Mesothelial cell of epicardium (in vitro differentiated cells): ENCODE measurements at regions not wholly inside any gene's neighbourhood (a gene's known extent, or its start where the extent isn't known, plus 50 kb on each side); places are given as distances from the start of the nearest gene placed in this dataset.

Experiments used
- DNase-seq, 2 experiments: peaks; one replicate each; pipeline ENCODE4 v3.0.0; 2021; ENCODE audit warnings: low spot score in 2 of 2; ENCODE audit not compliant: unreplicated experiment in 2 of 2
- H3K27ac Mint-ChIP-seq: 2 replicates; pipeline ENCODE4 v1.8.0; 2021; ENCODE audit warnings: mixed read lengths
- H3K27me3 Mint-ChIP-seq: 2 replicates; pipeline ENCODE4 v1.8.0; 2021; ENCODE audit warnings: low read depth, mixed read lengths
- H3K36me3 Mint-ChIP-seq: 2 replicates; pipeline ENCODE4 v1.8.0; 2021; ENCODE audit warnings: mixed read lengths
- H3K4me1 Mint-ChIP-seq: 2 replicates; pipeline ENCODE4 v1.8.0; 2021; ENCODE audit warnings: mixed read lengths
- H3K4me3 Mint-ChIP-seq: 2 replicates; pipeline ENCODE4 v1.8.0; 2021; ENCODE audit warnings: mild to moderate bottlenecking, moderate library complexity, mixed read lengths
- H3K9me3 Mint-ChIP-seq: 2 replicates; pipeline ENCODE4 v1.8.0; 2021; ENCODE audit warnings: mixed read lengths
- TF ChIP-seq, protein P1 (sequence below): fragments of 200-600 bp; sonication (generic); IDR thresholded peaks from one replicate; pipeline ENCODE4 v1.5.0; 2021; ENCODE audit warnings: antibody characterized with exemption; ENCODE audit not compliant: unreplicated experiment

DNA sequence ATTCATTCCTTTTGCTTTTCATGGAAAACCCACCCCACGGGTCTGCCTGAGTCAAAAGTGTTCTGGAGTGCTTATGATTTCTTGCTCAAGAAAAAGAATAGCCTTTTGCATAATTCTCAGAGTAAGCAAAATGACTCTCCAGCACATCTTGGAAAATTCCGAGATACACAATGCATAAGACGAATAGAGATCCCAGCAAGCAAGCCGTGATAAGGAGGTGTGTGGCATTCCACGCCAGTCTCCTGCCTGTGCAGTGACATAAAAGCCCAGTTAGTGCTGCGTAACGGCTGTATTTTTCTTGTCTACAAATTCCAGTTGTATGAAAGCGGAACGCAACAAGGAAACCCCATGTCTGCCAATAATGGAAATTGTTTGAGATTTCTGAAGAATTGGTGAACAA lies 237.9 kb upstream of the GATB start:
- Mint-ChIP-seq H3K4me1 (no peaks in the 10 kb centered on the region), H3K36me3 (no peaks in the 10 kb centered on the region), H3K4me3 (no peak overlapping the region), H3K27ac (no peak overlapping the region), H3K27me3 (peaks cover 6% of the 10 kb centered on the region), H3K9me3 (no peaks in the 10 kb centered on the region)
- TF ChIP-seq, protein P1, sequence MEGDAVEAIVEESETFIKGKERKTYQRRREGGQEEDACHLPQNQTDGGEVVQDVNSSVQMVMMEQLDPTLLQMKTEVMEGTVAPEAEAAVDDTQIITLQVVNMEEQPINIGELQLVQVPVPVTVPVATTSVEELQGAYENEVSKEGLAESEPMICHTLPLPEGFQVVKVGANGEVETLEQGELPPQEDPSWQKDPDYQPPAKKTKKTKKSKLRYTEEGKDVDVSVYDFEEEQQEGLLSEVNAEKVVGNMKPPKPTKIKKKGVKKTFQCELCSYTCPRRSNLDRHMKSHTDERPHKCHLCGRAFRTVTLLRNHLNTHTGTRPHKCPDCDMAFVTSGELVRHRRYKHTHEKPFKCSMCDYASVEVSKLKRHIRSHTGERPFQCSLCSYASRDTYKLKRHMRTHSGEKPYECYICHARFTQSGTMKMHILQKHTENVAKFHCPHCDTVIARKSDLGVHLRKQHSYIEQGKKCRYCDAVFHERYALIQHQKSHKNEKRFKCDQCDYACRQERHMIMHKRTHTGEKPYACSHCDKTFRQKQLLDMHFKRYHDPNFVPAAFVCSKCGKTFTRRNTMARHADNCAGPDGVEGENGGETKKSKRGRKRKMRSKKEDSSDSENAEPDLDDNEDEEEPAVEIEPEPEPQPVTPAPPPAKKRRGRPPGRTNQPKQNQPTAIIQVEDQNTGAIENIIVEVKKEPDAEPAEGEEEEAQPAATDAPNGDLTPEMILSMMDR, result no peak
- no peak for DNase-seq

DNA sequence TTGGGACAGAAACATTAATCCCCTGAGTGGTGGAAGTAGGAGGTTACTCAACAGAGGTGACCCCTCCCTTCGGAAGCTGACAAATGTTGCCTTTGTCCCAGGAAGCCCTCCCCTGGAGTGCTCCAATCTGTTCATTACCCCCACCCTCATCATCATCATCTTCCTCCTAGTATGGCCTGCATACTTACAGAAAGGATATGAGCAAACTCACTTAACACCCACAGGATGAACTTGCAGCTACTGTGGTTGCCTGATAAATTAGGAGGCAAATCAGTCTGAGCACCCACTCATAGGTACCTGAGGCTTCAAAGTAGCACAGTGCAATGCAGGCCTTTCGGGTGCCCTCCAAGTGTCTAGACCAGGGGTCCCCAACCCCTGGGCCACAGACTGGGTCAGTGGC lies 236.7 kb upstream of the GATB start:
- H3K4me3 Mint-ChIP-seq, result no peak overlapping the region
- no peak overlapping the region for H3K27ac Mint-ChIP-seq
- H3K27me3 Mint-ChIP-seq, result no peaks in the 10 kb centered on the region

DNA sequence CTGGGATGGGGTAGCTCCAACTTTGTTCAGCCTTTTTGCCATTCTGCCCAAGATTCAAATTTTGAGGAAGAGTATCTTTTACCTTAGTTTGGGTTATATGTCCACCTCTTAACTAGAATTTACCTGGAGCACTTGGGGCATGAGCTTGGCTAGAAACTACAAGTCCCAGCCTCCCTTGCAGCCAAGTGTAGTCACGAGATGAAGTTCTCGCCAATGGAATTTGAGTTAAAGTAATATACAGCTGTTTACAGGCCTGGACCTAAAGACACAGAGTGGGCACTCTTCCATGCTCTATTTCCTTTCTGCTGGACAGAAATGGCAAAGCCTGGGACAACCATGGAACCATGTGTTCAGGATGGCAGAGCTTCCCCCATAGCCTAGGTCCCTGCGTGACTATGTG lies 233.6 kb upstream of the GATB start:
- DNase-seq, result no peak
- no peaks in the 10 kb centered on the region for H3K9me3 Mint-ChIP-seq

More for the DNA sequence above, 236.7 kb upstream of the GATB start:
- H3K9me3 Mint-ChIP-seq, result no peaks in the 10 kb centered on the region
- H3K36me3 Mint-ChIP-seq, result no peaks in the 10 kb centered on the region
- TF ChIP-seq, protein P1, result no peak
- H3K4me1 Mint-ChIP-seq, result peaks cover 6% of the 10 kb centered on the region
- no peak for DNase-seq

DNA sequence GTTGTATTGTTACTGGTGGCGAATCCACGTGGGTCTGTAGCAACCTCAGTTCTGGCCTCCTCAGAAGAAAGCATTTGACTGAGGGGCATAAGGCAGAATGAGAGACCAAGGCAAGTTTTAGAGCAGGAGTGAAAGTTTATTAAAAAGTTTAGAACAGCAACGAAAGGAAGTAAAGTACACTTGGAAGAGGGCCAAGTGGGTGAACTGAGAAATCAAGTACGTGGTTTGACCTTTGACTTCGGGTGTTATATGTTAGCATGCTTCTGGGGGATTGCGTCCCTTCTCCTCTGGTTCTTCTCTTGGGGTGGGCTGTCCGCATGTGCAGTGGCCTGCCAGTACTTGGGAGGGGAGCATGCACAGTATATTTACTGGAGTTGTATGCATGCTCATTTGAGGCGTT lies 232.7 kb upstream of the GATB start:
- TF ChIP-seq, protein P1, result no peak
- H3K9me3 Mint-ChIP-seq, result no peaks in the 10 kb centered on the region
- H3K27me3 Mint-ChIP-seq, result no peaks in the 10 kb centered on the region
- no peak overlapping the region for H3K27ac Mint-ChIP-seq
- no peaks in the 10 kb centered on the region for H3K36me3 Mint-ChIP-seq
- DNase-seq, result no peak
- H3K4me1 Mint-ChIP-seq, result peaks cover 35% of the 10 kb centered on the region
- no peak overlapping the region for H3K4me3 Mint-ChIP-seq

More for the DNA sequence above, 233.6 kb upstream of the GATB start:
- TF ChIP-seq, protein P1, result no peak
- H3K36me3 Mint-ChIP-seq, result no peaks in the 10 kb centered on the region
- peaks cover 34% of the 10 kb centered on the region for H3K4me1 Mint-ChIP-seq
- no peaks in the 10 kb centered on the region for H3K27me3 Mint-ChIP-seq
- H3K27ac Mint-ChIP-seq, result no peak overlapping the region
- H3K4me3 Mint-ChIP-seq, result no peak overlapping the region

DNA sequence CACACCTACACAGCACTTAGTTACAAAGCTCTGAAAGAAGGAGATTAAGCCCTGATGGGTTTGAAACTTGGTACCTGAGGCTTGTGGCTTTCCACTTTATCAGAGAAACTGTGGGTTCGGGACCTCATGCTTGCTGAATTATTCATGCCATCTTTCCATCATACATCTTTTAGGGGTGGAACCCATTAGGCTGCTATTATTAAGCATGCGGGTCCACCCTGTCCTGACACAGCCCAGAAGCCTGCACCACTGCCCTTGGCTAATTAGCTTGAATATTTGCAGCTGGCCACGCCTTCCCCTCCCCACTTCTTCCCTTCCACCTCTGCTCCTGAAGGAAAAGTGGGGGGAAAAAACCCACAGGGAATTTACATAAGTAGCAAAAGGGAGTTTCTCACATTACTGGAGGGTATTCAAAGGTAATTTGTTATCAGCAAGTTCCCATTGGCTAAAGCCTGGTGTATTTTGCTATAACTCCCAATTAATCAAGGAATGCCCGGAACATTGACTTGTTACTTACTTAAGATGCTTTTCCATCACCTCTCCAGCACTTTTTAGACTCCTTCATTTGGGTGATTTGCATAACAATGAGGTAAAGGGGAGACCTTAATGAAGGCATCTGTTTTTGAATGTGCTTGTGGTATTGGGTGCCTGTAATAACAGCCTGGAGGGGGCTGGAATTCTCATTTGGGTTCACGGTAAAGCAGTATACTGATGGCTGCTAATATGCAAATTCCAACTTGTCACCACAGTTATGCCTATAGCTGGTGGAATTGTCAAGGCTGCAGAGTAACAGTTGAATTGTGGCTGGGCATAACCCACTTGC lies 231.7 kb upstream of the GATB start:
- TF ChIP-seq, protein P1, result no peak

DNA sequence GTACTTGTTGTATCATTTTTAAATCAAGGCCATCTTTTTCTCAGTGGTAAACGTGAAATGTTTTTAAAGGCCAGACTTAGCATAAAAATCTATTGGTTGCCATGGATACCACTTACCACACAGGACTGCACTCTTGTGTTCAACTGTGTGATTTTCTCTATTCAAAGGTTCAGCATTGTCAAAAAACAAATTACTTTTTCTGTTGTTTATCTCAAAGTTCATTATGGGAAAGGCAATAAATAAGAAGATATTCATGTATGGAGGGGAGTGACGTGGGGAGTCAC lies 231.0 kb upstream of the GATB start:
- peaks cover 35% of the 10 kb centered on the region for H3K4me1 Mint-ChIP-seq
- peaks cover 4% of the 10 kb centered on the region for H3K27me3 Mint-ChIP-seq
- no peak for DNase-seq
- TF ChIP-seq, protein P1, result no peak
- no peak overlapping the region for H3K27ac Mint-ChIP-seq
- H3K36me3 Mint-ChIP-seq, result no peaks in the 10 kb centered on the region
- peaks cover 4% of the 10 kb centered on the region for H3K9me3 Mint-ChIP-seq
- no peak overlapping the region for H3K4me3 Mint-ChIP-seq

More for the DNA sequence above, 231.7 kb upstream of the GATB start:
- Mint-ChIP-seq H3K4me3 (no peak overlapping the region), H3K27me3 (peaks cover under 1% of the 10 kb centered on the region), H3K4me1 (peaks cover 35% of the 10 kb centered on the region), H3K27ac (no peak overlapping the region), H3K36me3 (no peaks in the 10 kb centered on the region), H3K9me3 (peaks cover 4% of the 10 kb centered on the region)
- DNase-seq, result no peak
